Transverse colon (tissue), 3 donors: ENCODE measurements at regions not wholly inside any gene's neighbourhood (a gene's known extent, or its start where the extent isn't known, plus 50 kb on each side); places are given as distances from the start of the nearest gene placed in this dataset.

Source experiments
- CTCF ChIP-seq, 5 experiments: fragments of 200-600 bp in 3 of 5; fragments of 450-650 bp in 2 of 5; sonication (generic) in 3 of 5; IDR thresholded peaks; 1 replicate in 2 of 5; 2 replicates in 3 of 5; pipeline ENCODE4 v1.5.1; 2016 to 2017; ENCODE audit warnings: antibody characterized with exemption in 5 of 5, inconsistent platforms in 3 of 5, mild to moderate bottlenecking in 2 of 5, moderate library complexity in 1 of 5
- EP300 ChIP-seq: sonication (generic); formaldehyde crosslinking; IDR thresholded peaks from one replicate; pipeline ENCODE4 v1.6.1; 2017; ENCODE audit warnings: antibody characterized with exemption, low read depth

DNA sequence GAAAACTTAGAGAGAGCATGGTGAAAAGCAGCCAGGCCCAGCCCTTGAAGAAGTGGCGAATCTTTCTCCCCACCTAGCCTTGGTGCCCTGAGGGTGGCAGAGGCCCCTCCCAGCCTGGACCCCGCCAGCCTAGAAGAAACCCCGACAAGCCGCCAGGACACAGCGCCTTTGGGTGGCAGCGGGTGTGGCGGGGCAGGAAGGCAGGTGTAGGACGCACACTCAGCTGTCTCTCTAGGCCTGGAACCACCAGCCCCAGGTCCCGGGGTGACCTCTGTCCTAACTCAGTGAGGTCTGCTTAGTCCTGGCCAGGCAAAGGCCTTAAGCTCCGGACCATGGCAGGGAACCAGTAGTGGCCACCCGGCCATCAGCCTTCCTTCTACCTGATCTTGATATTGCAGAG lies 178.3 kb downstream of the BARX1 start:
- TF ChIP-seq CTCF (IDR thresholded peaks at IDR 0.05) (no peak), EP300 (no peak)
